ENCODE measurements at regions not wholly inside any gene's neighbourhood (a gene's known extent, or its start where the extent isn't known, plus 50 kb on each side); places are given as distances from the start of the nearest gene placed in this dataset.

DNA sequence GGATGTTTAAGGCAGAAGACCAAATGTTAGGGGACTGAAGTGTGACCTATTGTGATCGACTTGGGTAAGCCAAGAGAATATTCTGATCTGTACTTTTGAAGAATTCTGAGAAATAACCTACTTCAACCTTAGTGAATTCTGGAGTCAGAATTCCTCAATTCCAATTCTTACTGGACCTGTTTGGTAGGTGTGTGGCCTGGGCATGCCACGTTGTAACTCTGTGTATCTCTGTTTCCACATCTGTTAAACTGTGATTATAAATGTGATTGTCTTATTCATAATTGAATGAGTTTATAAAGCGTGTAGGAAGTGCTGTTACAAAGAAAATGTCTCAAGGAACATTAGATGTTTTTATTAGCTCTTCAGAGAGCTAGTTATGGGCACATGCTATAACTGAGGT, 64.5 kb downstream of the TUSC1 start:
- H3K27me3 ChIP-seq (ENCODE audit: insufficient read depth, poor library complexity, severe bottlenecking) = no peaks in the 10 kb centered on the region
- no peak for ATAC-seq (ENCODE audit: low read depth)
- TF ChIP-seq, protein P1, sequence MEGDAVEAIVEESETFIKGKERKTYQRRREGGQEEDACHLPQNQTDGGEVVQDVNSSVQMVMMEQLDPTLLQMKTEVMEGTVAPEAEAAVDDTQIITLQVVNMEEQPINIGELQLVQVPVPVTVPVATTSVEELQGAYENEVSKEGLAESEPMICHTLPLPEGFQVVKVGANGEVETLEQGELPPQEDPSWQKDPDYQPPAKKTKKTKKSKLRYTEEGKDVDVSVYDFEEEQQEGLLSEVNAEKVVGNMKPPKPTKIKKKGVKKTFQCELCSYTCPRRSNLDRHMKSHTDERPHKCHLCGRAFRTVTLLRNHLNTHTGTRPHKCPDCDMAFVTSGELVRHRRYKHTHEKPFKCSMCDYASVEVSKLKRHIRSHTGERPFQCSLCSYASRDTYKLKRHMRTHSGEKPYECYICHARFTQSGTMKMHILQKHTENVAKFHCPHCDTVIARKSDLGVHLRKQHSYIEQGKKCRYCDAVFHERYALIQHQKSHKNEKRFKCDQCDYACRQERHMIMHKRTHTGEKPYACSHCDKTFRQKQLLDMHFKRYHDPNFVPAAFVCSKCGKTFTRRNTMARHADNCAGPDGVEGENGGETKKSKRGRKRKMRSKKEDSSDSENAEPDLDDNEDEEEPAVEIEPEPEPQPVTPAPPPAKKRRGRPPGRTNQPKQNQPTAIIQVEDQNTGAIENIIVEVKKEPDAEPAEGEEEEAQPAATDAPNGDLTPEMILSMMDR (IDR thresholded peaks at IDR 0.05; ENCODE audit: poor library complexity, severe bottlenecking) = no peak
- H3K4me3 ChIP-seq (ENCODE audit: severe bottlenecking) = no peak overlapping the region
- no peaks in the 10 kb centered on the region for H3K36me3 ChIP-seq (ENCODE audit: low read depth)
- no peak for DNase-seq (ENCODE audit: low spot score)
- no peaks in the 10 kb centered on the region for H3K9me3 ChIP-seq (ENCODE audit: severe bottlenecking)
- no peaks in the 10 kb centered on the region for H3K4me1 ChIP-seq (ENCODE audit: insufficient read depth, poor library complexity, severe bottlenecking)
- H3K27ac ChIP-seq (ENCODE audit: poor library complexity, severe bottlenecking) = no peak overlapping the region

DNA sequence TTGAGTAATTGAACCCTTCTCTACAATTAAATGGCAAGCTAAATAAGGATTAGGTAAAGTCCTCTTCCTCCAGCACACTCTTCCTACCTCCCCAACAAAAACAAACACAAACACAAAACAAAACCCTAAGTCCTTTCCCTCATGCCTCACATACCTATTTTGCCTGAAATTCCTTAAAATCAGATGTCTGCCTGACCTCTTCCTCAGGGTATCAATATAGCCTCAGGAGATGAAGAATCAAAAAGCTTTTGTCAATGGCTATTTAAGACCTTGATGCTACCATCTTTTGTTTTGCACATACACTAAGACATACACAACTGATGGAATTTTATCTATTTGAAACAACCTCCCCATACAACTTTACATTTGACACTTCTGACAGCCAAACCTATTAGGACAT, 75.1 kb downstream of the TUSC1 start:
- no peak overlapping the region for H3K4me3 ChIP-seq (ENCODE audit: severe bottlenecking)
- no peak overlapping the region for H3K27ac ChIP-seq (ENCODE audit: poor library complexity, severe bottlenecking)
- TF ChIP-seq, protein P1 (IDR thresholded peaks at IDR 0.05; ENCODE audit: poor library complexity, severe bottlenecking) = no peak
- H3K4me1 ChIP-seq (ENCODE audit: insufficient read depth, poor library complexity, severe bottlenecking) = no peaks in the 10 kb centered on the region
- no peaks in the 10 kb centered on the region for H3K9me3 ChIP-seq (ENCODE audit: severe bottlenecking)
- no peaks in the 10 kb centered on the region for H3K36me3 ChIP-seq (ENCODE audit: low read depth)
- peaks cover 2% of the 10 kb centered on the region for H3K27me3 ChIP-seq (ENCODE audit: insufficient read depth, poor library complexity, severe bottlenecking)
- ATAC-seq (ENCODE audit: low read depth) = no peak
- no peak for DNase-seq (ENCODE audit: low spot score)

DNA sequence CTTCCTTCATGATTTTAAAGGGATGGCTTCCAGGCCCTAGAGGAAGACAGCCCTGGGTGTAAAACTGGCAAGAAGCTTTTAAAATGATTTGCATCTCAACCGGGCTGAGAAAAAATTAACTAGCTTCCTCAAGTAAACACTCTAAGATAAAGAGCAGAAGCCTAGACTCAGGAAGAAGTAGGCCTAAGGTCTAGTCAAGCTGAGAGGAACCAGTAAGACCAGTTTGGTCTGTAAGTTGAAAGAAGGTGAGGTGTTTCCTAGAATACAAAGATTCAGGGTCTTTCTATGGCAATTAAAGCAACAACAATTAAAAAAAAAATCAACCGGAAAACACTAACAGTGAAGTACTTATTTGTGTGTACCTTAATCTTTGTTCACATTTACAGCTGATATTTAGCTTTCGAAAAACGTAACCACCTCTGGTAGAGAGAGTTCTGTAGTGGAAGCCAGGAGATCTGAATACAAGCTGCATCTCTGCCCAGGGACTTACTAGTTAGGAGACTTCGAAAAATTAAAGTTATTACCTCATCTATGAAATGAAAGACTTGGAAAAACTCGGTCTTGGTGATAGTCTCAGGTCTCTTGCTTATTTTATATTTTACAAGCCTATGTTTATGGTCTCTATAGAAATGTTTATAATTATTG, 75.7 kb downstream of the TUSC1 start:
- TF ChIP-seq, protein P1 (IDR thresholded peaks at IDR 0.05; ENCODE audit: poor library complexity, severe bottlenecking) = no peak
- Histone ChIP-seq H3K27ac (ENCODE audit: poor library complexity, severe bottlenecking) (no peak overlapping the region), H3K4me3 (ENCODE audit: severe bottlenecking) (no peak overlapping the region), H3K4me1 (ENCODE audit: insufficient read depth, poor library complexity, severe bottlenecking) (no peaks in the 10 kb centered on the region), H3K27me3 (ENCODE audit: insufficient read depth, poor library complexity, severe bottlenecking) (peaks cover 2% of the 10 kb centered on the region), H3K9me3 (ENCODE audit: severe bottlenecking) (no peaks in the 10 kb centered on the region), H3K36me3 (ENCODE audit: low read depth) (no peaks in the 10 kb centered on the region)
- ATAC-seq (ENCODE audit: low read depth) = no peak
- DNase-seq (ENCODE audit: low spot score) = no peak

DNA sequence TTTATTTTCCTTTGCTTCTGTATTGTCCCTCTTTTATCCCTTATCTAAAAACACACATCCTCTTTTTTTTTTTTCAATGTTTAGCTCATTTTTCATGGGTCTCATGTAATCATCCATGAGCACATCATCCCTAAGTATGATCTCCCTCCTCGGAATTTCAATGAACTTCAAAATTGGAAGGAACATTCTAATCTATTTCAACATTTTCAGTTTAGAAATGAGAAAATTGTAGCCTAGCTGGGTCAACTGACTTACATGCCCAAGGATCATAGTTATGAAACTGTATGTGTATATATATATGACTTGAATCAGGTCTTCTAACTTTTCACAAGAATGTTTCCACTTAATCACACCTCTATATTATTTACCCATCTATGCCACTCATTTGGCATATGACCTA, 77.7 kb downstream of the TUSC1 start:
- Histone ChIP-seq H3K27ac (ENCODE audit: poor library complexity, severe bottlenecking) (no peak overlapping the region), H3K9me3 (ENCODE audit: severe bottlenecking) (no peaks in the 10 kb centered on the region), H3K4me3 (ENCODE audit: severe bottlenecking) (no peak overlapping the region), H3K4me1 (ENCODE audit: insufficient read depth, poor library complexity, severe bottlenecking) (no peaks in the 10 kb centered on the region), H3K36me3 (ENCODE audit: low read depth) (no peaks in the 10 kb centered on the region), H3K27me3 (ENCODE audit: insufficient read depth, poor library complexity, severe bottlenecking) (peaks cover 2% of the 10 kb centered on the region)
- no peak for DNase-seq (ENCODE audit: low spot score)
- TF ChIP-seq, protein P1 (IDR thresholded peaks at IDR 0.05; ENCODE audit: poor library complexity, severe bottlenecking) = no peak
- ATAC-seq (ENCODE audit: low read depth) = no peak

DNA sequence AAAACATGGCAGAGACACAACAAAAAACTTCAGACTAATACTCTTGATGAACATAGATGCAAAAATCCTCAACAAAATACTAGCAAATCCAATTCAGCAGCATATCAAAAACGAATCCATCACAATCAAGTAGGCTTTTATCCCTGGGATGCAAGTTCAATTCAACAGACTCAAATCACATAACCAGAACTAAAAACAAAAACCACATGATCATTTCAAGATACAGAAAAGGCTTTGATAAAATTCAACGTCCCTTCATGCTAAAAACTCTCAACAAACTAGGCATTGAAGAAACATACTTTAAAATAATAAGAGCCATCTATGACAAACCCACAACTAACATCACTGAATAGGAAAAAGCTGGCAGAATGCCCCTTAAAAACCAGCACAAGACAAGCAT, 93.6 kb downstream of the TUSC1 start:
- Histone ChIP-seq H3K27ac (ENCODE audit: poor library complexity, severe bottlenecking) (no peak overlapping the region), H3K27me3 (ENCODE audit: insufficient read depth, poor library complexity, severe bottlenecking) (no peaks in the 10 kb centered on the region), H3K4me3 (ENCODE audit: severe bottlenecking) (no peak overlapping the region), H3K36me3 (ENCODE audit: low read depth) (no peaks in the 10 kb centered on the region), H3K9me3 (ENCODE audit: severe bottlenecking) (no peaks in the 10 kb centered on the region), H3K4me1 (ENCODE audit: insufficient read depth, poor library complexity, severe bottlenecking) (no peaks in the 10 kb centered on the region)
- TF ChIP-seq, protein P1 (IDR thresholded peaks at IDR 0.05; ENCODE audit: poor library complexity, severe bottlenecking) = no peak
- DNase-seq (ENCODE audit: low spot score) (no peak), ATAC-seq (ENCODE audit: low read depth) (no peak)

Measured in RWPE2 (cell line).